ENCODE measurements at regions not wholly inside any gene's neighbourhood (a gene's known extent, or its start where the extent isn't known, plus 50 kb on each side); places are given as distances from the start of the nearest gene placed in this dataset.
A peak's percentile ranks its signal among the peaks of the same experiment; 100 is the strongest.

DNA sequence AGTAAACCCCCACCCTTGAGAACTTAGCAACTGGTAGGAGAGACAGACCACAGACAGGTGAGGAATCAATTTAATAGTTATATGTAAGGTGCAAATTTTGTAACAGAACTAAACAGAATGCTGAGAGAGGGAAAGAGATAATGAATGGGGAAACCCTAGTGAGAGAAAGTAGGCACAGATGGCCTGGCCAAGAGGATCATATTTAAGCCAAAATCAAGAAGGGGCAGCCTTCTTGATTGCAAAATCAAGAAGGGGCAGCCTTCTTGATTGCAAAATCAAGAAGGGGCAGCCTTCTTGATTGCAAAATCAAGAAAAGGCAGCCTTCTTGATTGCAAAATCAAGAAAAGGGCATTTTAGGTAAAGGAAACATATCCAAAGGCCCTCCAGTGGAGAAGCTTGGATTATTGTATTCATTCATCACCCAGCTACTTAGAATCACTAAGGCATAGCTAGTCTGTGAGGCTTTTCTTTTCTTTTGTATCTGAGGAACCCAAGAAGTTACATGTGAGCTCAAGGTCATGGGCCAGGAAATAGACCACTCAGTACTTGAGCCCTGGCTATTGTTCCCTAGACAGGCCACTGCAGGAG is 190.6 kb downstream of the CYLD start:
- no peak for ATAC-seq (ENCODE audit: low FRiP score in 2 of 2)

DNA sequence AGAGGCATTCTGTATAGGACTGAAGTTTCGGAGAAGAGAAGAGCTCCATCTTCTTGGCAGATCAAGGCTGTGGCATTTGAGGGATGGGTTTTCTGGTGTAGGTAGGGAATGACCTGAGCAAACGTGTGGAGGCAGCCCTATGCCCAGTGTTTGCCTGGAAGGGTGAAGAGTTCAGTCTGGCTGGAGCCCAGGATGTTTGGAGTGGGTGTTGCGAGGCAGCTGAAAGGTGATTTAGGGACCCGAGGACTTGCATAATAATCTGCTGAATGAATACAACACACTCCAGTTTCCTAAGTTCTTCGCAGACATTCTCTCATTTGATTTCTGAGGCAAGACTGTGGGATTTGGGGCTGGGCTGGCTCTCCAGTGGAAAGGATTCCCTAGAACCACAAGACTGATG is 186.2 kb downstream of the CYLD start:
- H3K9me3 ChIP-seq: no peaks in the 10 kb centered on the region
- peak in 1 of 2 donors; percentile 32 for ATAC-seq (ENCODE audit: low FRiP score in 2 of 2)
- 52 to 61% methylated on average over 5 of the region's 5 CpGs for WGBS, 2 donors
- no peaks in the 10 kb centered on the region for H3K36me3 ChIP-seq
- H3K4me1 ChIP-seq: no peaks in the 10 kb centered on the region
- no peaks in the 10 kb centered on the region for H3K27me3 ChIP-seq
- no peak overlapping the region for H3K4me3 ChIP-seq
- peak in 1 of 2 donors; percentile 72 for DNase-seq
- TF ChIP-seq EP300 (IDR thresholded peaks at IDR 0.05) (no peak), POLR2A (IDR thresholded peaks at IDR 0.05) (no peak), POLR2AphosphoS5 (IDR thresholded peaks at IDR 0.05) (no peak)
- TF ChIP-seq, protein P1, sequence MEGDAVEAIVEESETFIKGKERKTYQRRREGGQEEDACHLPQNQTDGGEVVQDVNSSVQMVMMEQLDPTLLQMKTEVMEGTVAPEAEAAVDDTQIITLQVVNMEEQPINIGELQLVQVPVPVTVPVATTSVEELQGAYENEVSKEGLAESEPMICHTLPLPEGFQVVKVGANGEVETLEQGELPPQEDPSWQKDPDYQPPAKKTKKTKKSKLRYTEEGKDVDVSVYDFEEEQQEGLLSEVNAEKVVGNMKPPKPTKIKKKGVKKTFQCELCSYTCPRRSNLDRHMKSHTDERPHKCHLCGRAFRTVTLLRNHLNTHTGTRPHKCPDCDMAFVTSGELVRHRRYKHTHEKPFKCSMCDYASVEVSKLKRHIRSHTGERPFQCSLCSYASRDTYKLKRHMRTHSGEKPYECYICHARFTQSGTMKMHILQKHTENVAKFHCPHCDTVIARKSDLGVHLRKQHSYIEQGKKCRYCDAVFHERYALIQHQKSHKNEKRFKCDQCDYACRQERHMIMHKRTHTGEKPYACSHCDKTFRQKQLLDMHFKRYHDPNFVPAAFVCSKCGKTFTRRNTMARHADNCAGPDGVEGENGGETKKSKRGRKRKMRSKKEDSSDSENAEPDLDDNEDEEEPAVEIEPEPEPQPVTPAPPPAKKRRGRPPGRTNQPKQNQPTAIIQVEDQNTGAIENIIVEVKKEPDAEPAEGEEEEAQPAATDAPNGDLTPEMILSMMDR (IDR thresholded peaks at IDR 0.05): no peak
- H3K27ac ChIP-seq: no peak overlapping the region

More for the DNA sequence above, 190.6 kb downstream of the CYLD start:
- no peak for DNase-seq
- H3K27ac ChIP-seq: no peak overlapping the region
- H3K4me1 ChIP-seq: no peaks in the 10 kb centered on the region
- H3K36me3 ChIP-seq: no peaks in the 10 kb centered on the region
- H3K9me3 ChIP-seq: no peaks in the 10 kb centered on the region
- TF ChIP-seq, protein P1 (IDR thresholded peaks at IDR 0.05): no peak
- TF ChIP-seq EP300 (IDR thresholded peaks at IDR 0.05): no peak
- TF ChIP-seq POLR2AphosphoS5 (IDR thresholded peaks at IDR 0.05): no peak
- no peak for TF ChIP-seq POLR2A (IDR thresholded peaks at IDR 0.05)
- H3K4me3 ChIP-seq: no peak overlapping the region
- no peaks in the 10 kb centered on the region for H3K27me3 ChIP-seq

DNA sequence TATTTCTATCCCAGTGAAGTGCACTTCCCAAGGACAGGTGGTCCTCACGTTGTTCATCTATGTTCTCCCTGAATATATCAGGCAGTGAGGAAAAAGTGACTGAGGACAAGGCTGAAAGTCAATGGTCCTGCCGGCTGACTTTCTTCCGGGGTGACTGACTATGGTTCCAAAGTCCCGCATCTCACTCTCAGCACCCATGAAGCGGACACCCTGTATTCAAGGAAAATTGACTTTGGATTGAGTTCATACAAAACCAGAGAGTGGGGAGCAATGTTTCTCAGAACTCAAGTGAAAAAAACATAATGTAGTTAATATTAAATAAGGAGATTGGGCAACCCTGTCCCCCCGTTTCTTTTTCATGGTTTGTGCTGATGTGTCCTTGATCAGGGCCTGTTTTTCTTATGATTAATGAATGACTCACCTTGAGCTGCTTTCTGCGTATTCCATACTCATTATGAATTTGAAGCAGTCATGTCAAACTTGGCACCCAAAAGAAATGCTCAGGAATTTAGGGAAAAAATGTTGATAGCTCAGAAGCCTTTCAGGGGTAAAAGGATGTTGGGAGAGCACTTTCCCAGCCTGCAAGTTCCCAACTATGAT is 184.0 kb downstream of the CYLD start:
- ATAC-seq (ENCODE audit: low FRiP score in 2 of 2): no peak
- WGBS, 2 donors: 60 to 69% methylated on average over 7 of the region's 7 CpGs
- Histone ChIP-seq H3K36me3 (no peaks in the 10 kb centered on the region), H3K4me3 (no peak overlapping the region), H3K9me3 (no peaks in the 10 kb centered on the region), H3K27ac (no peak overlapping the region), H3K4me1 (no peaks in the 10 kb centered on the region), H3K27me3 (no peaks in the 10 kb centered on the region)
- no peak for DNase-seq
- no peak for TF ChIP-seq POLR2A (IDR thresholded peaks at IDR 0.05)
- TF ChIP-seq, protein P1 (IDR thresholded peaks at IDR 0.05): no peak
- TF ChIP-seq EP300 (IDR thresholded peaks at IDR 0.05): no peak
- no peak for TF ChIP-seq POLR2AphosphoS5 (IDR thresholded peaks at IDR 0.05)

DNA sequence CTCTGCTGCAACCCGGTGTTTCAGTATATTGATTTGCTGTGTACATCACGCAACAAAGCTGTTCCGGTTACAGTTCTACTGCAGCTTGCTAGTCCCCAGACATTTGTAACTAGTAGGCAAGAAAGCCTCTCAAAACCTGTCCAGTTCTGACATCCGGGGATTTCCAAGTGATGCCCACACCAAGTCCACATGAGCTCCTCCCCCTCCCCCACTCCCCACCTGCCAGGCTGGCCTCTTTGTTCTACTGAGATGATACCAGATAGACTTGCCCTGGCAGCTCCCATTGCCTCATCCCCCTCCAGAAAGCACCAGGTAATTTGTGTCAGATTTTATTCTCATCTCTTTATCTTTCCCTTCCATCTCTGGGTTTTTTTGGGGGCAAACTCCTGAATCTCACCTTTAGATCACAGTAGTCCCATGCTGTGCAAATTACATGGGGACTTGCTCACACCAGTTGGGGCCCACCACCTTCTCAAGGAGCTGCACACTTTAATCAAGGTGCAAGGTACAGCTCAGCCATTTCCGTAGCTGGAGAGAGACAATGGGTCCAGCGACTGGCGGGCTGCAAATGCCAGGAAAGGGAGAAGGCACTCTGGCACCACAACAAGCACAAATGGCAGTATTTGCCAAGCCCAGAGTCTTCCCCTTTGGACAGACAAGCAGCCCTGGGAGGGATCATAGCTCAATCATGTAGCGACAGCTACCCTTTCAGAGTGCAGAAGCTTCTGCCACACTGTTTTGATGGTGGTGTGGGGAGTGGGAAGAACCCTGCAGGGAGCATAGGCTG is 183.1 kb downstream of the CYLD start:
- 89 to 91% methylated on average over 8 of the region's 8 CpGs for WGBS, 2 donors
- H3K27ac ChIP-seq: no peak overlapping the region

More for the DNA sequence above, 183.1 kb downstream of the CYLD start:
- Histone ChIP-seq H3K9me3 (no peaks in the 10 kb centered on the region), H3K36me3 (no peaks in the 10 kb centered on the region), H3K27me3 (no peaks in the 10 kb centered on the region), H3K4me1 (no peaks in the 10 kb centered on the region), H3K4me3 (no peak overlapping the region)
- ATAC-seq (ENCODE audit: low FRiP score in 2 of 2): no peak
- TF ChIP-seq POLR2AphosphoS5 (IDR thresholded peaks at IDR 0.05): no peak
- TF ChIP-seq, protein P1 (IDR thresholded peaks at IDR 0.05): no peak
- TF ChIP-seq POLR2A (IDR thresholded peaks at IDR 0.05): no peak
- no peak for TF ChIP-seq EP300 (IDR thresholded peaks at IDR 0.05)
- no peak for DNase-seq
